KMS-11 (cell line): ENCODE measurements at regions not wholly inside any gene's neighbourhood (a gene's known extent, or its start where the extent isn't known, plus 50 kb on each side); places are given as distances from the start of the nearest gene placed in this dataset.

ENCODE experiments used
- H2AFZ ChIP-seq: fragments of 200-600 bp; sonication (generic); 2 replicates; pipeline ENCODE4 v1.6.1; 2016; ENCODE audit warnings: antibody characterized with exemption, mixed run types, low read depth
- H3K27ac ChIP-seq: fragments of 200-600 bp; sonication (generic); 2 replicates; pipeline ENCODE4 v1.6.1; 2016; ENCODE audit warnings: mild to moderate bottlenecking, mixed run types
- H3K27me3 ChIP-seq: fragments of 200-600 bp; sonication (generic); 2 replicates; pipeline ENCODE4 v1.6.1; 2017; ENCODE audit warnings: mild to moderate bottlenecking, low read depth, mixed run types, moderate library complexity; ENCODE audit not compliant: insufficient read depth
- H3K36me3 ChIP-seq: fragments of 200-600 bp; sonication (generic); 2 replicates; pipeline ENCODE4 v1.6.1; 2017; ENCODE audit warnings: mild to moderate bottlenecking, mixed run types; ENCODE audit not compliant: insufficient read depth
- H3K4me1 ChIP-seq: fragments of 200-600 bp; sonication (generic); 2 replicates; pipeline ENCODE4 v1.6.1; 2016; ENCODE audit warnings: mild to moderate bottlenecking, low read depth, mixed run types; ENCODE audit not compliant: poor library complexity, severe bottlenecking
- H3K4me2 ChIP-seq: fragments of 200-600 bp; sonication (generic); 2 replicates; pipeline ENCODE4 v1.7.0; 2016; ENCODE audit warnings: mild to moderate bottlenecking, mixed run types
- H3K4me3 ChIP-seq: fragments of 200-600 bp; sonication (generic); IDR thresholded peaks from 2 replicates; pipeline ENCODE4 v1.6.1; 2017; ENCODE audit warnings: low read depth, low read length, mixed read lengths; ENCODE audit not compliant: insufficient read depth
- H3K79me2 ChIP-seq: fragments of 200-600 bp; sonication (generic); 2 replicates; pipeline ENCODE4 v1.6.1; 2016; ENCODE audit warnings: low read depth, mixed run types; ENCODE audit not compliant: insufficient read depth
- H3K9ac ChIP-seq: fragments of 200-600 bp; sonication (generic); 2 replicates; pipeline ENCODE4 v1.6.1; 2016; ENCODE audit warnings: mild to moderate bottlenecking, mixed run types
- H4K20me1 ChIP-seq: fragments of 200-600 bp; sonication (generic); 2 replicates; pipeline ENCODE4 v1.6.1; 2016; ENCODE audit warnings: mild to moderate bottlenecking, mixed run types; ENCODE audit not compliant: insufficient read depth
- CTCF ChIP-seq: fragments of 200-600 bp; sonication (generic); conservative IDR thresholded peaks from 2 replicates; pipeline ENCODE4 v1.6.1; 2017; ENCODE audit warnings: low read depth, mild to moderate bottlenecking, antibody characterized with exemption, low read length, moderate library complexity, mixed read lengths

GRCh38 chr12:16927259-16927658 is 321.3 kb upstream of the LMO3 start:
- TF ChIP-seq CTCF: no peak
- Histone ChIP-seq H3K27ac (no peak overlapping the region), H3K27me3 (no peaks in the 10 kb centered on the region), H3K4me1 (no peaks in the 10 kb centered on the region), H3K4me2 (no peak overlapping the region), H3K9ac (no peak overlapping the region), H2AFZ (no peak overlapping the region), H3K4me3 (no peak overlapping the region), H3K36me3 (no peaks in the 10 kb centered on the region), H3K79me2 (no peaks in the 10 kb centered on the region), H4K20me1 (no peaks in the 10 kb centered on the region)

GRCh38 chr12:16920451-16920850 is 314.5 kb upstream of the LMO3 start:
- Histone ChIP-seq H3K79me2 (no peaks in the 10 kb centered on the region), H4K20me1 (no peaks in the 10 kb centered on the region; the same call in 1 of the 2 replicates), H3K4me3 (no peak overlapping the region), H3K27ac (no peak overlapping the region), H3K4me2 (no peak overlapping the region), H3K4me1 (no peaks in the 10 kb centered on the region), H3K9ac (no peak overlapping the region), H3K27me3 (no peaks in the 10 kb centered on the region), H3K36me3 (no peaks in the 10 kb centered on the region), H2AFZ (no peak overlapping the region)
- TF ChIP-seq CTCF: no peak

GRCh38 chr12:16919551-16919950 is 313.6 kb upstream of the LMO3 start:
- Histone ChIP-seq H2AFZ (no peak overlapping the region), H3K9ac (no peak overlapping the region), H3K27me3 (no peaks in the 10 kb centered on the region), H3K27ac (no peak overlapping the region), H3K4me2 (no peak overlapping the region), H4K20me1 (no peaks in the 10 kb centered on the region; the same call in 1 of the 2 replicates), H3K79me2 (no peaks in the 10 kb centered on the region), H3K36me3 (no peaks in the 10 kb centered on the region), H3K4me3 (no peak overlapping the region), H3K4me1 (no peaks in the 10 kb centered on the region)
- no peak for TF ChIP-seq CTCF

GRCh38 chr12:16914853-16915252 is 308.9 kb upstream of the LMO3 start:
- no peak overlapping the region for H3K4me2 ChIP-seq
- no peaks in the 10 kb centered on the region; the same call in 1 of the 2 replicates for H4K20me1 ChIP-seq
- TF ChIP-seq CTCF: no peak
- H3K9ac ChIP-seq: no peak overlapping the region
- H3K27me3 ChIP-seq: no peaks in the 10 kb centered on the region
- no peak overlapping the region for H3K27ac ChIP-seq
- H3K36me3 ChIP-seq: no peaks in the 10 kb centered on the region
- no peaks in the 10 kb centered on the region for H3K4me1 ChIP-seq
- no peak overlapping the region for H3K4me3 ChIP-seq
- H3K79me2 ChIP-seq: no peaks in the 10 kb centered on the region
- H2AFZ ChIP-seq: no peak overlapping the region
